ENCODE measurements at regions not wholly inside any gene's neighbourhood (a gene's known extent, or its start where the extent isn't known, plus 50 kb on each side); places are given as distances from the start of the nearest gene placed in this dataset.

- ATAC-seq (no peak), DNase-seq (no peak)
- intact Hi-C loops (cut with DNase I), result no loop called here
Observed at GRCh38 chr20:52681288-52681687, 290.9 kb upstream of the TSHZ2 start.

- ATAC-seq, result no peak
- no peak for DNase-seq
- intact Hi-C loops (cut with DNase I), result no loop called here
Observed at GRCh38 chr20:52677216-52677615, 294.9 kb upstream of the TSHZ2 start.

DNA sequence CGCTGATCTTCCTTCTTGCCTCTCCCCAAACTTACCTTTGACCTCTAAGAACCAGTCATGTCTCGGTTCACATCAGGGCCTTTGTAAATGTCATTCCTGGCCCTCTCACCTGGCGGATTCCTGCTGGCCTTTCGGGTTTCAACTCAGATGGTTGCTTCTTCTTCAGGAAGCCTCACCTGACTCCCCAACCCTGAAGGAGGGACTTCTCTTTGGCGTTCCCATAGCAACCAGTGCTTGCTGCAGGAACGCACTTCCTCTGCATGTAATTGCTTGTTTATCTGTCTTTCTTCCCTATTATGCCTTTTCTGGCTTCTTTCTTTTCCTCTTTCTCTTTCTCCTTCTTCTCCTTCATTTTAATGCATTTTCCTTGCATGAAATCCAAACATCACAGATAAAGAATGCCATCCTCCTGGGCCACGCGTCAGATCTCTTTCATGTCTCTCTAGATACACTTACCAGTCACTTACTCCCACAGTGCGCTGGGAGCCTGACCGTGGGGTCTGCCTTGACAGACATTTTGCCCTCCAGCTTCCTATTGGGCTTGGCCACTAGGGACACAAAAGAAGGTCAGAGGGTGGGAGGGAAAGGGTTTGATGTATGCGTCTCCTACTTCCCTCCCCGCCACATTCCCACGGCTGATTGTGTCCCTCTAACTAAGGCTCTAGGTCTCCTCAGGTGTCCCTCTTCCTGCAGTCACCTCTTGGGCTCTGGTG lies 295.7 kb upstream of the TSHZ2 start:
- intact Hi-C loops (cut with DNase I), result no loop called here
- DNase-seq (no peak), ATAC-seq (no peak)

GRCh38 chr20:52675375-52675774 lies 296.8 kb upstream of the TSHZ2 start:
- intact Hi-C loops (cut with DNase I), result no loop called here
- ATAC-seq (no peak), DNase-seq (no peak)

- DNase-seq (no peak), ATAC-seq (no peak)
- intact Hi-C loops (cut with DNase I), result no loop called here
Observed at GRCh38 chr20:52668626-52669025, 303.5 kb upstream of the TSHZ2 start.

DNA sequence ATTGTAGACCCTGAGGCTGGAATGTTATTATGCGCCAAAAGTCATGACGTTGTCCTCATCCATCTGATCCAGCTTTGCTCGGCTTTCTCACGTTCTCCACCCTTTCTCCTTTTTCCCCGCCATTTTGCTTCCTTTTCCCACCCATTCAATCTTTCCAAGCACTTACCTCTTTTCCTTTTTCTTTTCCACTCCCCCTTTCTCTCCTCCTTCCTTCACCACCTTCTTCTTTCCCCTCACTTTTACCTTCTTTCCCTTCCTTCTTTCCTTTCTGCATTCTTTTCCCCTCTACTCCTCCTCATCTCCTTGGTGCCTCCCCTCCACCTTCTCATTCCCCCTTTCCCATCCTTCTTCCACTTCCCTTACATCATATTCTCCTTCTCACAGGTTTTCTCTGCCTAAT lies 304.8 kb upstream of the TSHZ2 start:
- DNase-seq, result no peak
- ATAC-seq, result no peak
- intact Hi-C loops (cut with DNase I), result no loop called here

GRCh38 chr20:52665441-52665840 lies 306.7 kb upstream of the TSHZ2 start:
- no peak for DNase-seq
- no peak for ATAC-seq
- intact Hi-C loops (cut with DNase I), result no loop called here

DNA sequence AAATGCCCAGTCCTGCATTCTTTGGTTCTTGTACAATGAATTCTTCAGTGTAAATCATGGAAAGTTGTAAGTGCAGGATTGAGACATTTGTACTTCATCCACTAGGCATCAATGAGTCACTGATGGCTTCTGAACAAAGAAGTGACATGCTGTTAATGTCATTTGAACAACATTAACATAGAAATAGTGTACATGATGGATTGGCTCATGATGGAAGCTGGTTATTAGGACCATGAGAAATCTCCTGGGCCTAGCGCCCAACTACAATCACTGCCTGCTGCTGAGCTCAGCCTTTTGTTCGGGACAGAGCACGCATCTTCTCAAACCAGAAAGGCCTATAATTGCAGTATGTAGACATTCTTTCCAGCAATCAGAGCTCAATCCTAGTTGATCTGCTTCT lies 316.8 kb upstream of the TSHZ2 start:
- no peak for DNase-seq
- intact Hi-C loops (cut with DNase I), result no loop called here
- ATAC-seq, result no peak

- DNase-seq (no peak), ATAC-seq (no peak)
- intact Hi-C loops (cut with DNase I), result no loop called here
Observed at GRCh38 chr20:52654567-52654966, 317.6 kb upstream of the TSHZ2 start.

- ATAC-seq (no peak), DNase-seq (no peak)
- intact Hi-C loops (cut with DNase I), result no loop called here
Observed at GRCh38 chr20:52652271-52652670, 319.9 kb upstream of the TSHZ2 start.

DNA sequence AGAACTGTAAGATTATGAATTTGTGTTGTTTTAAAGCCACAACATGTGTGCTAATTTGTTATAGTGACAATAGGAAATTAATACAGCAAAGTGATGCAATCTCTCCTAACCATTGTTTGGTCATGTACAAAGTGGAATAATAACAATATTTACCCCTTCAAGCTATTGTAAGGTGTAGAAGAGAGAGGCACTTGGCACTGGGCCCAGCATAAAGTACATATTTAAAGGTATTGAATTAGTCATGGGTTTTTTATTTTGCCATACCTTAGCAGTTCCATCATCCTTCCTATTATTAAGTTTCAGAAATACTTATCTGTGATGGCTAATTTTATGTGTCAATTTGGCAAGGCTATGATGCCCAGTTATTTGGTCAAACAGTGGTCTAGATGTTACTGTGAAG lies 322.4 kb upstream of the TSHZ2 start:
- ATAC-seq (no peak), DNase-seq (no peak)
- intact Hi-C loops (cut with DNase I), result no loop called here

GRCh38 chr20:52645822-52646221 lies 326.3 kb upstream of the TSHZ2 start:
- intact Hi-C loops (cut with DNase I), result no loop called here
- ATAC-seq, result no peak
- no peak for DNase-seq

- intact Hi-C loops (cut with DNase I), result no loop called here
Observed at GRCh38 chr20:52643034-52643433, 329.1 kb upstream of the TSHZ2 start.

DNA sequence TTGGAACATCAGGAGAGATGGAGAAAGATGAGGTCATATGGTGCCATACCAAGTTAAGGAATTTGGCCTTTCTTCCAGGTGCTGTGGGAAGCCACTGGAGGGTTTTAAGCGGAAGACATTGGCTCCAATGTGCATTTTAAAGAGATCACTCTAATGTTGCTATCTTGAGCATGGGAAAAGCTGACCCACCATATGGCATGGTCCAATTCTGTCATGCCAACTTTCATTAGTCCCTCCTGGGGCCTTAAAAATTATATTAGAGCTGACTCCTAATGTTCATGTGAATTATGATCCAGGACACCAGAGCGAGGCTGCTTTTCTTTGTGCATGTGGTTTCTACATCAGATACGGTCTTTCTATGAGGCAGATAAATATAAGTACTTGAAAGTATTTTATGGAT lies 335.0 kb upstream of the TSHZ2 start:
- intact Hi-C loops (cut with DNase I), result no loop called here
- no peak for DNase-seq
- no peak for ATAC-seq

More at GRCh38 chr20:52643034-52643433, 329.1 kb upstream of the TSHZ2 start:
- ATAC-seq (no peak), DNase-seq (no peak)

DNA sequence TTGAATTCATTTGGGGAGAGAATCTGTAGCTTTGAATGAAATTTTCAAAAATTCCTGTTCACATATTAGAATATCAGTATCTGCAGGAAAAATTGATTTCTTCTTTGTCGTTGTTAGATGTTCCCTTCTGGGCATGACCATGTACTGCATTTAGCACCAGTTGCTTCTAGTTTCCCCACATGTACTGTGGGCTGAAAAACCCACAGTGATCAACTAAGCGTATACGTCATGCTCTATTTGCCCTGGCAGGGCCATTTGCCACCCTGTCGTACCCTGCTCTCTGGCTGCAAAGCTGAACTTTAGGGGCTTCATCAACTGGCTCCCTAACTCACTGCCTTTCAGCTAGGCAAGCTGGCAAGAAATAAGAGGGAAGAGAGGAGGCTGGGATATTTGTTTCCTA lies 340.7 kb upstream of the TSHZ2 start:
- DNase-seq (no peak), ATAC-seq (no peak)
- intact Hi-C loops (cut with DNase I), result no loop called here

DNA sequence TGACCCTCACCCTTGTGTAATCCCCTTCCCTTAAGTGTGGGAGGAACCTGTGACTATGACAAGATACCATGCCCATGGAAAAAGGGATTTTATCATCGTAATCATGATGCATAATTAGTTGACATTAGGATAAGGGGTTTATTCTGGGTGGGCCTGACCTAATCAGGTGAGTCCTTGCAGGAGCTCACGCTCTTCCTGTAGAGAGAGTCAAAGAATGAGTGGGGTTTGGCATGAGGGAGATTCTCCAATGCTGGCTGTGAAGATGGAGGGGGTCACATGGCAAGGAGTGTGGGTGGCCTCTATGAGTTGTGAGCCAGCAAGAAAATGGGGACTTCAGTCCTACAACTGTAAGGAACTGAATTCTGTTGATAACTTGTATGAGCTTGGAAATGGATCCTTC lies 342.0 kb upstream of the TSHZ2 start:
- DNase-seq, result no peak
- intact Hi-C loops (cut with DNase I), result no loop called here
- no peak for ATAC-seq

GRCh38 chr20:52624281-52624680 lies 347.9 kb upstream of the TSHZ2 start:
- intact Hi-C loops (cut with DNase I), result no loop called here
- ATAC-seq (no peak), DNase-seq (no peak)

DNA sequence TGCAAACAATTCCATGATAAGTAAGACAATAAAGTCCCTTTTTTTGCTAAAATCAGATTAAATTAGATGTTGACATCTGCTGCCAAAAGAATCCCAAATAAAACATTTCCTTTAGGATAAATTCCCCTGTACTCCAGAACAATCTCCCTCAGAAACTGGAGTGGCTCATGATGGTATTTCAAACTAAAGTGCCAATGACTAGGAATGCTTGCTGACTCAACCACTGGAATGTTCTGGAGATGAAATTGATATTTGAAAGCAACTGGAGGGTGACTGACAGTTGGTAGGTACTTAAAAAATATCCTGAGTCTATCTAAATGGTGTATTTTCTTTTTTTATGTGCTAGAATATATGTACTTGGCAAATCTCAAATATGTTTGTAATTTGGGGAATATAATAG lies 350.1 kb upstream of the TSHZ2 start:
- intact Hi-C loops (cut with DNase I), result no loop called here
- DNase-seq (no peak), ATAC-seq (no peak)

DNA sequence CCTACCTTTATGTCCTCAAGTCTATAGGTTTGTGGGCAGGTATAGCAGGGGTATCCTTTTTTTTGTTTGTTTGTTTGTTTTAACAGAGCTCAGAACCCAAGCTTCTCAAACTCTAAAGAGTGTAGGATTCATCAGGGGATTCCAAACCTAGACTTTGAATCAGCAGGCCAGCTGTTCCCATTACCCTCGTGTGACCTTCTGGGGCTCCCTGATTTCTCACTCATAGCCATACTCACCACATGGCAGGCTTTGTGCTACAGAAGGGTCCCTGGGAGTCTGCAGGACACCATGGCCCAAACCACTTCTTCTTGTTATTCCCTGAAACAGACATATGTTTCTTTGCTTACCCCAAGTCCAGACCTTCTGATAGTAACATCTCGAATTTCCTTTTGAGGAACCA lies 350.8 kb upstream of the TSHZ2 start:
- DNase-seq (no peak), ATAC-seq (no peak)
- intact Hi-C loops (cut with DNase I), result no loop called here

GRCh38 chr20:52619671-52620070 lies 352.5 kb upstream of the TSHZ2 start:
- DNase-seq (no peak), ATAC-seq (no peak)
- intact Hi-C loops (cut with DNase I), result no loop called here

- DNase-seq, result no peak
- intact Hi-C loops (cut with DNase I), result no loop called here
- no peak for ATAC-seq
Observed at GRCh38 chr20:52619101-52619500, 353.1 kb upstream of the TSHZ2 start.

DNA sequence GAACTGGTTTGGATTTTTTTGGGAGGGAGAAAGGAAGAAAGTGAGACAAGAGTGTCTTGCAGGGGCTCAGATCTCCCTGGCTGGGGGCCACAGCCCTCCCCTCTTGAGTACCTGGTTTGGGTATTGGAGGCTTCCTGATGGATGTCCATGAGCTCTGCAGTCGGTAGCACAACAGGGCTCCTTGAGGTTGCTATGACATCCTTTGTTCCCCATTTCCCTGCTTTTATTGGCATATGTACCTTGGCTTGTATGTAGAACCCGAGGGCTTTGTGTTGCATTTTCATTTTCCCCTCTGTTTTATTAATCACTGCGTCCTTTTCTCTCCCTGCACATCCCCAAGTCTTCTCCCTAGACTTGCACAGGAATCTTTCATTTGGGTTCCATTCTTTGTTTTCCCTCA lies 355.5 kb upstream of the TSHZ2 start:
- no peak for ATAC-seq
- intact Hi-C loops (cut with DNase I), result no loop called here
- DNase-seq, result no peak

Data from left cardiac atrium (tissue), 4 donors.